Fibroblast of skin of left biceps (primary cell): ENCODE measurements at regions not wholly inside any gene's neighbourhood (a gene's known extent, or its start where the extent isn't known, plus 50 kb on each side); places are given as distances from the start of the nearest gene placed in this dataset.

Experiments
- DNase-seq, 2 experiments: peaks; one replicate each; pipeline ENCODE4 v3.0.0-alpha.2; 2013; ENCODE audit warnings: low read depth in 2 of 2

GRCh38 chr6:118761645-118762044 lies 110.3 kb upstream of the CEP85L start:
- no peak for DNase-seq

- no peak for DNase-seq
Measured at GRCh38 chr6:118758946-118759345, 107.6 kb upstream of the CEP85L start.

GRCh38 chr6:118755941-118756646 lies 104.7 kb upstream of the CEP85L start:
- DNase-seq: no peak

GRCh38 chr6:118752803-118753202 lies 101.4 kb upstream of the CEP85L start:
- DNase-seq: no peak

GRCh38 chr6:118751072-118751471 lies 99.7 kb upstream of the CEP85L start:
- no peak for DNase-seq

GRCh38 chr6:118750143-118750542 lies 98.8 kb upstream of the CEP85L start:
- DNase-seq: no peak

GRCh38 chr6:118748311-118749062 lies 97.1 kb upstream of the CEP85L start:
- DNase-seq: no peak

- no peak for DNase-seq
Measured at GRCh38 chr6:118746825-118747174, 95.4 kb upstream of the CEP85L start.

GRCh38 chr6:118746145-118746824 lies 94.9 kb upstream of the CEP85L start:
- no peak for DNase-seq

GRCh38 chr6:118745156-118745555 lies 93.8 kb upstream of the CEP85L start:
- DNase-seq: no peak

GRCh38 chr6:118744261-118744941 lies 93.0 kb upstream of the CEP85L start:
- DNase-seq: peak; percentile 53 to 56

- DNase-seq: no peak
Measured at GRCh38 chr6:118743746-118744145, 92.4 kb upstream of the CEP85L start.

- no peak for DNase-seq
Measured at GRCh38 chr6:118740372-118740771, 89.0 kb upstream of the CEP85L start.

GRCh38 chr6:118739696-118740353 lies 88.4 kb upstream of the CEP85L start:
- no peak for DNase-seq

GRCh38 chr6:118736440-118736839 lies 85.0 kb upstream of the CEP85L start:
- no peak for DNase-seq

GRCh38 chr6:118735320-118735719 lies 83.9 kb upstream of the CEP85L start:
- DNase-seq: no peak

GRCh38 chr6:118725944-118726343 lies 74.6 kb upstream of the CEP85L start:
- DNase-seq: no peak

- no peak for DNase-seq
Measured at GRCh38 chr6:118724211-118724610, 72.8 kb upstream of the CEP85L start.

GRCh38 chr6:118722829-118723813 lies 71.7 kb upstream of the CEP85L start:
- no peak for DNase-seq

GRCh38 chr6:118720125-118720473 lies 68.7 kb upstream of the CEP85L start:
- DNase-seq: no peak
